Stimulated activated CD4-positive, alpha-beta T cell treated with anti-CD3 and anti-CD28 coated beads, Interleukin-1b, Interleukin-23, amount 100 ng/mL, for 48 hours (primary cell): ENCODE measurements at regions not wholly inside any gene's neighbourhood (a gene's known extent, or its start where the extent isn't known, plus 50 kb on each side); places are given as distances from the start of the nearest gene placed in this dataset.
"Not testable (repeated sequence)": the region's sequence is repeated elsewhere in the genome, so short reads cannot be mapped to it uniquely, and the experiment has no call there.

Experiments used
- DNase-seq: peaks from one replicate; pipeline ENCODE4 v3.0.0-alpha.2; 2020

DNA sequence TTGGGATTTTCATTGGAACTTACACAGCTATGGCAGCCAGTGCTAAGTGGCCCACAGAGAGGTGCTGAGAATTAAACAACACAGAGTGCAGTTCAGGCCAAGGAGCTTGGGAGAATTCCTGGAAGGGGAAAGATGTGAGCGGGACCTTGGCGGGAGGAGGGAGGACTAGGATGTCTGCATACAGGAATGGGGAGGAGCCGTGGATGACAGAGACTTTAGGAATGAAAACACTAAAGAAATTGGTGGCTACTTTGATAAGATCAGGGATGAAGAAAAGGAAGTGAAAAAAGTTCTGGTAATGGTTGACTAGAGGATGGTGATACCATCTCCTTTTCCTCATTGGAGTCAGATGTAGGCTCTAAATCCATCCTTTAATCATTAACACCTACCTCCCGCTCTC is 234.2 kb upstream of the FZD8 start:
- DNase-seq: no peak

DNA sequence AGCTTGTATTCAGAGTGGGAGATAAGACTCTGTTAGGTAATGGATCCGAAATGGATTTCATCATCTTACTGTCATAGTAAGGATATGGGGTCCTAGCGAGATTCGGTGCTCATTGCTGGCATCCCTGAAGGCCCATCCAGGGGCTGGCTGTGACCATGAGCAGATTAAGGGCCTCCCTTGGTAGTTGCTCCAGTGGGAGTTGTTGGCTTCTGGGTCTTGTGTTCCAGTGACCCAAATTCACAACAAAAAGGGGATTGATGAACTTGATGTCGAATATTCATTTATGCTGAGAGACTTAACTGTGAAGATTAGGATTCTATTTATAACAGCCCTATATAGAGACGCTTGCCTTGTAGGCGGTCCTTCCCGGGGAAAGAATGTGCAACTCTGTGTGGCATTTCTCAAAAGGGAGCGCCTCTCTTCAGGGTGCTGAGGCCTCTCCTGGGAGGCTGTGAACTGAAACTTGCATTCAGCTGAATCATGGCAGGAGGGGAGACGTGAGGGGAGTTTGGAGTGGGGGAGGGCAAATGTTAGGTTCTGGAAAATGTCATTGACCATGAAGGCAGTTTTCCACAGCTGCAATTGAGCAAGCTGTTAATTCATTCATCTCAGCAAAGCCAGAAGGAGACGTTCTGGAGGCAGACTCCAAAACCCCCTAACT is 233.1 kb upstream of the FZD8 start:
- no peak for DNase-seq

DNA sequence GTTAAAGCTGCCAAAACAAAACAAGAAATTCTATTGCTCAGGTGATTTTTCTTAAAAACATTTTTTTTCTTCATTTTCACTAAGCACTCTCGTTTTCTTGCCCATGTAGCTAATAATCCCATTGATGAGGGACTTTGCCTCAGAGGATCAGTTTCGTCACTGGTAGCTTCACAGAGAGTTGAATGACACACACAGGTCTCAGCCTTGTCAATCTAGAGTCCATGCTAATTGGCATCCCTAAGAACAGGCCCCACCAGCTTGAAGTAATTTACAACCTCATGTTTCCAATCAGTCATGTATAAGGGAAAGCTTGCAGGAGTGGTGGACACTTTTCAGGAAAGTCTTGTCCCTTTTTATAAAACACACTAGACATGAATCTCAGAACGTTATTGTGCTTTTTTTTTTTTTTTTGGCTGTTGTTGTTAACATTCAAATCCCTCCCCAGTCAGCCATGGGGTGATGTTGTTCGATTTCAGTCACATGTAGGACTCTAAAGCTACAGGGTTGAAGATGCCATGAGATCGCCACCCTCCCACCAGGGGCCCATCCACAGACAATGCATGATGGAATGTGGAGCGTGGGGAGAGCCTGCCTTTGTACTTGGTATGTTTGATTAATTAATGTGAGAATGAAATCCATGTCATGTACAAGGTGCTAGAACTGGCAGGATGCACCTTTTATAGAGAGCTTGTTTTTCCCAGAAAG is 232.4 kb upstream of the FZD8 start:
- DNase-seq: no peak

DNA sequence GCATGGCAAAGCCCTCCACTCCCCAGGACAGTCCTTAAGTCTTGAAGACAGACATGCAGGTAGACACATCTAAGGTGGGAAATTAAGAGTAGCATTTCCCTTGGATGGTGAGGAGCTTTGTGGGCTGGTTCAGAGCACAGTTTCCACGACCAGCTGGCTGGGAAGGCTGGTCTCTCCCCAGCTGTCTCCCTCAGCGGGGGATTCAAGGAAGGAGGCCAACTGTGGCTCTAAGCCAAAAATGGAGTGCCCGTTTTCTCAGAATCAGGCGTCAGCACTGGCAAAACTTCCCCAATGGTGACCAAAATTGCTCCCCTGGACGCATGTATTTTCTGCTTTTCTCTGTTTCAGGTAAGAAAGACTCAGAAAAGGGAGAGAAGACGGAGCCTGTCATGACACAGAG is 230.6 kb upstream of the FZD8 start:
- DNase-seq: no peak

DNA sequence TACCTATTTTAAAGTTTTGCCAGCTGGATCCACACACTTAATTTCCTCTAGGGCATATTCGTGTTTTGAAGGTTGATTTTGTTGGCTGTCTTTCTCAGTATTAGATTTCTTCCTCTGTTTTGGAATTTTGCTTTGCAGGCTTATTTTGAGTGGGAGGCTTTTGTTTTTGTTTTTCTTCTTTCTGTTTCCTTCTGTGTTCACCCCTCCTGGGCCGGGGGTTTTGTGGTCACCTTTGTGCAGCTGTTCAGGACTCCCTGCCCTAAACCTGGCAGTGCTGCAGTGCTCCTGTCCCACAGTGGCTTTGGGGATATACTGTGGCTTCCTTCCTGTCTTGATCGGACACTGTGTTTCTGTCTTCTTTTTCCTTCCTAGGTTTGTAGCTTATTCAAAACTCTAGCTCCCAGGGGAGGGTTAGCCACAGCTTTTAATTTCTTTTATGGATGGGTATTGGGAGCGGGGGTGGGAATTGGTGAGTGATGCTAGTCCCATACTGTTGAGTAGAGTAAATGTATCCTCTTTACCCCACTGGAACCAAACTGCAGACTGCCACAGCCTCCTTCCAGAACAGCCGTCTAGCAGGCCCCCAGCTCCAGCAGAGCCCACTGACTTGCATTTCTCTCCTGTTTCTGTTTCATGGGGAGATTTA is 228.7 kb upstream of the FZD8 start:
- no peak for DNase-seq

DNA sequence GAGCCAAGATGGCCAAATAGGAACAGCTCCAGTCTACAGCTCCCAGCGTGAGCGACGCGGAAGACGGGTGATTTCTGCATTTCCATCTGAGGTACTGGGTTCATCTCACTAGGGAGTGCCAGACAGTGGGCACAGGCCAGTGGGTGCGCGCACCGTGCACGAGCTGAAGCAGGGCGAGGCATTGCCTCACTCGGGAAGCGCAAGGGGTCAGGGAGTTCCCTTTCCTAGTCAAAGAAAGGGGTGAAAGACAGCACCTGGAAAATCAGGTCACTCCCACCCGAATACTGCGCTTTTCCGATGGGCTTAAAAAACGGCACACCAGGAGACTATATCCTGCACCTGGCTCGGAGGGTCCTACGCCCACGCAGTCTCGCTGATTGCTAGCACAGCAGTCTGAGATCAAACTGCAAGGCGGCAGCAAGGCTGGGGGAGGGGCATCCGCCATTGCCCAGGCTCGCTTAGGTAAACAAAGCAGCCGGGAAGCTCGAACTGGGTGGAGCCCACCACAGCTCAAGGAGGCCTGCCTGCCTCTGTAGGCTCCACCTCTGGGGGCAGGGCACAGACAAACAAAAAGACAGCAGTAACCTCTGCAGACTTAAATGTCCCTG is 216.7 kb upstream of the FZD8 start:
- DNase-seq: not testable (repeated sequence)

DNA sequence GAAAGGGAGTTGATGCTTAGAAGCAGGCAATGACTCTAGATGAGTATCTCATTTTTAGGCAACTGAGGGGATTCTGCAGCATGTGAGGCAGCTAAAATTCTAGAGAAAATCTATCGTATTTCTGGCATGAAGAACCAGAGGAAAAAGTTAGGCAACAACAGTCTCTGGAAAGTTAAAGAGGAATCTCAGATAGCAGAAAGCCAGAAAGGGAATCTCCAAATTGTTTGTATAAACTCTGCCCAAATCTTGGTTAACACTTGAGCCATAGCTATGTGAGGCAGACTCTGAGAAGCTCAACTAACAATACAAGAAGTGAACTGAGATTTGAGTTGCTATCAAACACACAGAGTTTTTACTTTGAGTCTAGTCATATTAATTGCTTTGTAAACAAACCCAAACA is 215.8 kb upstream of the FZD8 start:
- DNase-seq: no peak

DNA sequence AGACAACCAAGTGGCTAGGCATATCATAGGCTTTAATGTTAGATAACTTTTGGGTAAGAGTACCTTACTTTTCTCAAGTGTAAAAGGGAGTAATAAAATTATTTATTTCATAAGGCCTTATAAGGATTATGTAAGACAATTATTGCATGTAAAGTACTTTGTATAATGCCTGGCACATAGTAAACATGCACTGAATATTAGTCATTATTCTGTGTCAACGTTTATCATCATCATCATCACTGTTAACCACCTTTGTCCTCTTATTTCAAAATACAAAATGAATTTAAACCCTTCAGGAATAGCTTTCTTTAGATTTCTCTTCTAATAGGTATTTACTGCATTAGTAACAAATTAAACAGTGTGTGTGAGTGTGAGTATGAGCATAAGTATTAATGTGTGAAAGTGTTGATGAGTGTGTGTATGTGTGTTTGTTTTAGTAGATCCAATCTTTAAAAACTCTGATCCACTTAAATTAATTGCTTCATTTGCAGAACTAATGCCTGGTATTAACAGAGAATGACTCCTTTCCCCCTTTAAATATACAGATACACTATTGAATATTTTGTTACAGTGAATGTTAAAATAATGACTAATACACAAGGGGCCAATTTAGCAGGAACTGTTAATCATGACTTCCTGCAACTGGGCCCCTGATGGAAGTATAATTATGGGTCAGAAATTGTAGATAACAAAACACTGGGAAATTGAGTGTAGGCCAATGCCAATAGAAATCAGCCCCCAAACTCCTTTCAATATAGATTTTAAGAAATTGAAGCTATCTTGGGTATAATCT is 213.3 kb upstream of the FZD8 start:
- no peak for DNase-seq

DNA sequence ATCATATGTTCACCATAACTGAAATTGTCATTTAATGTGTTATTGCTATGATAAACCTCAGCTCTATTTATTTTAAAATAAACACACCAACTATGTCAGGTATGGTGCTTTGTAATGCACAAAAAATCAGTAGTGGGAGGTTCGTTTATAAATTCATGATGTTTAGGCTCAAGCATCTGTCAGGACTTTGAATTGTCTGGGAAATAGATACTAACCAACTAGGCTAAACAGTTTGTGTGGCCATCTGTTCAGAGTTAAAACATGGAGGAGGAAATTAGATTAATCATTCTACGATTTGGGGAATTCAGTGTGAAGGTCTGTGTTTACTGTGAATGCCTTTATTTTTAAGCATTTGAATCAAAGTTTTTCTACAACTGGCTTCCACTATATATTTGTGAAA is 212.6 kb upstream of the FZD8 start:
- DNase-seq: no peak

DNA sequence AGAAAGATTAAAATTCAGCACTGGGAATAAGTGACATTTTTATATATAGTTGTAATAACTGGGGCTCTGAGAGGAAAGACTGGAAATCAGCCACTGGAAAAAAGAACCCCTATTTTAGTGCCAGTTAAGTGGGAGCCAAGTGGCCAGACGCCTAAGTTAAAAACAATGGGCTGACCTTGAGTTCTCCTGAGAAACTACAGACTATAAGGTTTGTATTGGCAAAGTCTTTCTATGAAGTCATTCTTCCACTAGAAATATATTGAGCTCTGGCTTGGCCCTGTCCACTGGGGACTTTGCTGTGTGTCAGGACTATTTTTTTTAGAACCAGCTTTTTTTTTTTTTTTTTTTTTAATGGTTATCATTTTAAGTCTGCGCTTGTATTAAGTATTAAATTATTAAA is 210.6 kb upstream of the FZD8 start:
- no peak for DNase-seq

DNA sequence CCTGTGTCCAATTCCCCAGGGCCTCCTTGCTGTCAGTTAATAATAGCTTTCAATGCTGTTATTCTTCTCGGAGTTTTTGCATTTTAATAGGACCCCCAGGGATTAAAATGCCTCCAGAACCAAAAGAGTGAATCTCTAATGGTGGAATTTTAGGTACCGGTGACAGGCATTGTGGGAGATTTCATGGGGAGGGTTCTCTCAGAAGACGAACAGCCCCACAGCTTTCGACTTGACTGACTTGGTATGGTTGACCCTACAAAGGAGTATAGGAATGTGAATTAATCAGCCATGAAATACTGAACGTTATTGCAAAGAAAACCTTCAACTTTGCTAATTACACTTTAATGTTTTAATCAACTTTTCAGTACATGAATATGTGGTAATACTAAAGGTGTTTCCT is 206.3 kb upstream of the FZD8 start:
- no peak for DNase-seq

DNA sequence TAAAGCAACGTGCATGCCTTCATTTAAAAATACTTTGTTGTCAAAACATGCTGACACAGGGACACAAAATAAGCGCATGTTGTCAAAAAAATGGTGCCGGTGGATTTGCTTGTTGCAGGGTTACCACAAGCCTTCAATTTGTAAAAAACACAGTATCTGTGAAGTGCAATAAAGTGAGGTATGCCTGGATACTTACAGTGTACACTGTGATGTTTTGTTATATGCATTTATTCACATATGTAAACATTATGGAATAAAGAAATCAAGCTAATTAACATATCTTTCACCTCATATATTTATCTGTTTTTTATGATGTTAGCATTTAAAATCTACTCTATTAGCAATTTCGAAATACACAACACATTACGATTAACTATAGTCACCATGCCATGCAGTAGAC is 202.6 kb upstream of the FZD8 start:
- no peak for DNase-seq

DNA sequence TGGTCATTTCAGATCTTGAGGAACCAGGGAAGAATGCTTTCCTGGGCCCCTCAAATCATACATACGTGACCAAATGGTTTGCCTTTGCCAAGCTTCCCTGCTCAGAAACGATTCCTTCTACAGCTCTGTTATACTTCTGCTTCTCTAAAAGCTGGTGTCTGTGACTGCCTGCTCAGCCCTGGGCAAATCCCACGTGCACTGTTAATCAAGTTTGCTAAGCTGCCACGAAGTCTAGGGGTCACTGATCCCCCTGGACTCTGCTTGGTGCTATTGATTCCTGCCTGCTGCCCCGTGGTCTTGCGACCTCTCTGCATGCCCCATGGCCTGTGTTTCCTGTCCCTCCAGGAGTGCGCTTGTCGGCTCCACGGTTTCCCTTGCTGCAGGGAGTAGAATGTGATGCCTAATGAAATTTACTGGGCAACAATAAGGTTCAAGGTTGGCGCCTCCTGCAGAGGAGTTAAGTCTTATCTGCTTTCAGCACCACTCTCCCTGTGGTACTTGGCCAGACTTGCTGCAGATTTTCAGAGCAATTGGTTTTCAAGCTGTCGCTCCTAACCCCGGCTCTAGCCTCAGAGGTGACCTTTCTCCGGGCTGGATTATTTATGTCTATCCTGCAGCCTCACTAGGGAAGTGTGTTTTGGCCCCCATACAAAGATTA is 201.6 kb upstream of the FZD8 start:
- no peak for DNase-seq

DNA sequence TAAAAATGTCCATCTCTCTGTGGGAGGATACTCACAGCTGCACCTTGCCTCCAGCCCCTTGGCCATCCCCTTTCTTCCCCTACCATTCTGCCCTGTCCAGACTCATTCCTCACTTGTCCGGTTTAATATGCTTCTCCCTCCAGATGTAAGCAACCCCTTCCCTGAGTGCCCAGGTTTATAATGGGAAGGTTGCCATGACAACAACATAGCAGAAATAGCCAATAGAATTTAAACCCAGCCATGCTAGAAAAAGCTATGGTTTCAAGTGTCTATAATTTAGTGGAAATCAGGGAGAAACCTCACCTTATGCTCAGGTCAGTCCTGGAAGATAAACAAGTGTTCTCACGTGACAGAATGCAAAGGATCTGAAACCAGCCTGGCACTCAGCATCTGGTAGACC is 196.0 kb upstream of the FZD8 start:
- DNase-seq: no peak

DNA sequence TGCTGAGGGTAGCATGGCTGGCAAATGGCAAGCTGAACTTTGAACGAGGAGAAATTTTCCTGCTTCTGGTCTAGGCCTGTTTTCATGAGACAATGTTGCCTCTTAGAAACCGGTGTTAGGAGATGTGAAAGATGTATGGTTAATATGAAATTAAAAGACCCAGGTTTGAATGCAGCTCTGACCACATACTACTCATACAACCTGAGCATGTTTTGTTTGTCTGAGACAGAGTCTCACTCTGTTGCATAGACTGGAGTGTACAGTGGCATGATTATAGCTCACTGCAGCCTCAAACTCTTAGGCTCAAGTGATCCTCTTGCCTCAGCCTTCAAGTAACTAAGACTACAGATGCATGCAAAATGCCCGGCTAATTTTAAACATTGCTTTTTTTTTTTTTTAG is 193.4 kb upstream of the FZD8 start:
- DNase-seq: no peak

DNA sequence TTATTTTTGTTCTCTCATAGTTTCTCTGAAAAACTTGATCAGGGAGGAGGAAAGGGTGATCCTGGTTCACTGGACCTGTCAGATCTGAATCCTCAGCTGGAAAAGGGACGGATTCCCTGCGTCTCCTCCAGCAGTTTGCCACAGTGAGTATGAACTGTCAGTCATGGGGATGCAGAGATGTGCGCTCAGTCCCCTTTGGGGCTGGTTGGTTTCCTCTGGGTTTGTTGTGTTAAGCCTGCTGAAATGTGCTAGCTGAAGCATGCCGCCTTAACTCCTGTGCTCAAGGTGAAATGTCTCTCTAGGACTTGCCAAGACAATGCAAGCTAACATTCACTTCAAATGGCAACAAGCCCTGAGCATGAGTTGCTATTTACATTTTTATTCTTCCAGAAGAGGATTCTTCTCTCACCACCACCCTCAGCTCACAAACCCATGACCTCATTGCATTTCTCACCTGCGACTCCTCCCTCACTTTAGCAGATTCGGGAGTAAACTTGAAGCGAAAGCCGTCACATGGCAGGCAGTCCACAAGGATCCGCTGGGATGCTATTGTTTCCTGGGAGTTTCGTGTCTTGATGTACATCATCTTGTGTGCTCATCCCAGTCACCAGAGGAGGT is 192.9 kb upstream of the FZD8 start:
- no peak for DNase-seq

DNA sequence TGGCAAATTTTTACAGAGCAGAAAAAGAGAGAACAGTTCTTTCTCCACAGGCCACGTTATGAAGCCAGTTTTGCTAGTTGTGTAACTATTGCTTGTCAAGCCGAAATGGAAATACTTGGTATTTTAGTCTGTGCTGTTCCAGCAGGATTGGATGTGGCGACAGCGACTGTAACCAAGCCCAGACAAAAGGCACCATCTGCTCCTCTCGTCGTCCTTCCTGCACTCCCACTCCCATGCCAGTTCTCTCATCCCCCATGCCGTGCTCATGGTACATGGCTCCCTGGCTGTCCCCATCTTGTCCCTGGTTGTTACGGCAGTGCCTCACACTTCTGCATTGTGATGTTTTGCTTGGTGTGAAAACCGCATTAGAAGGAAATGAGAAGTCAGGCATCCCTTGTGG is 185.7 kb upstream of the FZD8 start:
- DNase-seq: no peak

DNA sequence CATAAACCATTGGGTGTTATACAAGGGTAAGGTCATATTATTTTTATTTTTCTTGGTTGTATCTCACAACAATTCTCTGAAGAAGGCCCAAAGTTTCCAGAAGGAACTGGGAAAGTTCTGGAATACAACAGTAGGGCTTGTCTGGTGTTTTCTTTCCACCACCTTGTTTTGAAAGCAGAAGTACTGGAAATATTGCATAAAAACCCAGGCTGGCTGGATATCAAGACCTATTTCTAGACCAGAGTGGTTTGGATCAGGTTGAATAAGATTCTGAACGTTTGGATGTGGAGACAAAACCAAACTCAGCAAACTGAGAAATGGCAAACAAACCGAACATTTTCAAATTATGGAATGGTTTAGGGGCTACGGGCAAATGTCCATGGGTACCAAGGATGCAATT is 182.6 kb upstream of the FZD8 start:
- no peak for DNase-seq

DNA sequence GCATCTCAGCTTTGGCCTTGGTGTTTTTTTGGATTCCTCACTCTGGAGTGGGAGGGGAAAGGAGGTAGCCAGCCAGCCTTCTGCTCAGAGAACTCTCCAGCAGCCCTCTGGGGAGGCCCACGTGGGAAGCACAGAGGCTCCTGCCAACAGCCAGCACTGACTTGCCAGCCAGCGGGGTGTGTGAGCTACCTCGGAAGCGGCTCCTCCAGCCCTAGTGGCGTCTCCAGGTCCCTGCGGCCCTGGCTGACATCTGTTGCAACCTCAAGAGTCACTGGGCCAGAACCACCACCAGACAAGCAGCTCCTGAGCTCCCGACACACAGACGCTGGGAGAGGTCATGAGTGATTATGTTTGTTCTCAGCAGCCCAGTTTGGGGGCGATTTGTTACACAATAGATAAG is 180.2 kb upstream of the FZD8 start:
- DNase-seq: no peak

DNA sequence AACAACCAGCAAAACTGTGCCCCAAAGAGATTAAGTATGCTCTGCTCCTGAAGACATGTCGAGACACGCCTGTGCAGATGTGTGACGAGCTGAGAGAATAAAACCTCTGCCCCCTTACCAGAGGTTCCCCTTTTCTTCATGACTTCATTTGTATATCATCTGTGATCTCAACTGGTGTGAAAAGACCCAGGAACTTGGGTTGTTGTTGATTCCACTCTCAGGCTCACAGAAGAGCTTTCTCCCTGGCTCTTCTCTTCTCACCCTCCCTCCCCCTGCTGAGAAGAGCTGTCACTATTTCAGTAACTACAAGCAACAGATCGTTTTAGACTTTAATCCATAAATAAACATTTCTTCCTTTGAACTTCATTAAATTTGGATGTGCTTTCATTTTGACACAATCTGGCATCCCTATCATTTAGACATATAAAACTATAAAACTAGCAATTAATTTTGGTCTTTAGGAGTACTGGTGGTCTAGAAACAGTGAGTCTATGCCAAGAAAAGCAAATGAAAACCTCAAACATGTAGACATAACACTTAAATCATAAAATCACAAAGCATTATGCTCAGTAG is 179.3 kb upstream of the FZD8 start:
- DNase-seq: no peak

DNA sequence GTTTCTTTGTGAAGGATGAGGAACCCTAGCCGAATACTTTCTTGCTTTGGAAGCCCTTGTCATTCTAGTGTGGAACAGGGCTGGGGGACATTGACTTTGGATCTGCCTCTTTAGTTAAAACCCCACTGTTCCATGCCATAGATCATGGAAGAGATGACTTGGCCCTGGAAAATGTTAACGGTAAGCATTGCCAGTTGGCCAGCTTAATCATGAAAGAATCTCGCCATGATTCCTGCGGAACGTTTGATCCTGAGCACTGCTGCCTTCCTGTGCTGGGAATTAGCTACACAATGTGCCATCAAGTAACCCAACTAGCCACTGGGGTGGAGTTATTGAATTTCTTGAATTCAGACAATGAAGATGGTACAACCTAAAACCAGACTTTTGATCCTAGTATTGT is 177.6 kb upstream of the FZD8 start:
- no peak for DNase-seq

DNA sequence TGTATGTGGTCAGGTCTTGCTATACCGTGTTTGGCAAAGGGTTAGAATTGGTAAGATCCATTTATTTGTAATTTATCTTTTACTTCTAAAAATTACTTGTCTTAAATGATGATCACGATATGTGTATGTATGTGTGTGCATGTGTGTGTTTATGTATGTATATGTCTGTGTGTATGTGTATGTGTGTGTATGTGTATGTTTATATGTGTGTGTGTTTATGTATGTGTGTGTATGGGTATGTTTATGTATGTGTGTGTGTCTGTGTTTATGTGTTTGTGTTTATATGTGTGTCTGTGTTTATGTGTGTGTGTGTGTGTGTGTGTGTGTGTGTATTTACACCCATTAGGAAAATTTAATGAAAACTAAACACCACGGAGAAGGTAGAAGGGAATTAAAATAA is 176.9 kb upstream of the FZD8 start:
- no peak for DNase-seq
